ENCODE measurements at regions not wholly inside any gene's neighbourhood (a gene's known extent, or its start where the extent isn't known, plus 50 kb on each side); places are given as distances from the start of the nearest gene placed in this dataset.

DNA sequence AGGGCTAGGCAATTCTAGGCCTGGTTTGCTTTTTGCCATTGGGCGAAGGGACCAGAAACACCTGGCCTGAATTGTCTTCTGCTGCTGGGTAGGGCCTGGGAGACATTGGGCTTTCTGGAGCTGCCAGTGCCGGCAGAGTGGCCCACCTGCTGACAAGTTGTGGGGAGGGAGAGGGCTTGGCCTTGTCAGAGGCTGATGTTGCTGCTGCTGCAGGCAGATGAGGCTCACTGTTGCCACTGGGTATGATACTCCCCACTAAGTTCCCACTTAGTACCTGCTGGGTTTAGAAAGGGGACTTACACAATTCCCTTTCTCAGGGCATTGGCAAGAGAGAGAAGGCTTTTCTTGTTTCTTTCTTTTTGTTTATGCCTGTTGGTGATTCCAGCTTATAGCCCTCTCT is 289.6 kb upstream of the NPVF start:
- Histone ChIP-seq H3K4me1 (no peaks in the 10 kb centered on the region), H3K36me3 (no peaks in the 10 kb centered on the region), H3K4me3 (no peak overlapping the region), H3K27ac (no peak overlapping the region), H3K9me3 (no peaks in the 10 kb centered on the region), H3K27me3 (no peaks in the 10 kb centered on the region)
- DNase-seq = no peak
- no peak for ATAC-seq
- no peak for TF ChIP-seq POLR2A (IDR thresholded peaks at IDR 0.05)
- no peak for TF ChIP-seq CTCF (IDR thresholded peaks at IDR 0.05 in 4 of 5, conservative IDR thresholded peaks at IDR 0.05 in 1 of 5)
- in situ Hi-C loops (cut with MboI; ENCODE audit: low sequenced_read_pairs in 4 of 4) (no loop called here), intact Hi-C loops (cut with DNase I; ENCODE audit: low total_unique reads) (no loop called here)

- Histone ChIP-seq H3K36me3 (no peaks in the 10 kb centered on the region), H3K4me3 (no peak overlapping the region), H3K27me3 (no peaks in the 10 kb centered on the region), H3K9me3 (no peaks in the 10 kb centered on the region), H3K27ac (no peak overlapping the region), H3K4me1 (no peaks in the 10 kb centered on the region)
- DNase-seq (no peak), ATAC-seq (no peak)
- intact Hi-C loops (cut with DNase I; ENCODE audit: low total_unique reads) = no loop called here
- in situ Hi-C loops (cut with MboI; ENCODE audit: low sequenced_read_pairs in 4 of 4) = no loop called here
- TF ChIP-seq CTCF (IDR thresholded peaks at IDR 0.05 in 4 of 5, conservative IDR thresholded peaks at IDR 0.05 in 1 of 5) (no peak), POLR2A (IDR thresholded peaks at IDR 0.05) (no peak)
These were observed 291.7 kb upstream of the NPVF start for GRCh38 chr7:25520017-25520416.

DNA sequence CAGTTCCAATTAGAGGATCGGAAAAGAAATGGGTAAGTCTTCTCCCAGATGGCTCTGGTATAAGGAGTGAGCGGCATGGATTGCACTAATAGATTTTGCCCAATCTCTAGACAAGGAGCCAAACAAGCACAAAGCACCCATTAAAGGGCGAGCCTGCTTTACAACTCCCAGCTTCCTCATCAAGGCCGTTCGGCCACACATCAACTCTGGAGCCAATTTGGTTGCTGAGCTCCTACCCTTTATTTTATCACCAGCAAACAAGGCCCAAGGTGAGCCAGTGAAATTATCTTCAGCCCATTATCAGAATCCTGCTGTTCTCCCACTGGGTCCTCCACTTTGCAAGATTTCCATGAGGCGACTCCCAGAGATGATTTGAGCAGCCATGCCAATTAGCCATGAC is 292.2 kb upstream of the NPVF start:
- Histone ChIP-seq H3K4me3 (no peak overlapping the region), H3K27me3 (no peaks in the 10 kb centered on the region), H3K9me3 (no peaks in the 10 kb centered on the region), H3K36me3 (no peaks in the 10 kb centered on the region), H3K4me1 (no peaks in the 10 kb centered on the region), H3K27ac (no peak overlapping the region)
- TF ChIP-seq CTCF (IDR thresholded peaks at IDR 0.05 in 4 of 5, conservative IDR thresholded peaks at IDR 0.05 in 1 of 5) (no peak), POLR2A (IDR thresholded peaks at IDR 0.05) (no peak)
- DNase-seq (no peak), ATAC-seq (no peak)
- in situ Hi-C loops (cut with MboI; ENCODE audit: low sequenced_read_pairs in 4 of 4) (no loop called here), intact Hi-C loops (cut with DNase I; ENCODE audit: low total_unique reads) (no loop called here)

DNA sequence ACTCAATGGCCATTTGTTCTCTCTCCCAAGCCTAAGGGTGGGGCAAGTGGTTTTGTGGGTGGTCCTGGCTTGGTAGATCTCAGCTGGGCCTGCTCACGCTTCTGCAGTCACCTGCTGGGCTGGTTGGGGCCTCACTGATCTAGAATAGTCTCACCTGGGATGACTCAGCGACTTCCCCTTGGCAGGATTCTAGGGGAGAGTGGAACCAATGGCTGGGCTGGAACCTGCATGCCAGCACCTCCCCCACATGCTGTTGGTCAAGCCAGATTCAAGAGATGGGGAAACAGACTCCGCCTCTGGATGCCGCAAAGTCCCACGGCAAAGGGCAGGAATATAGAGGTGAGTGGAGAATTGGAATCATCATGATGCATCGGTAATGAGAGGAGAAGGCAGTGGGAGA is 292.9 kb upstream of the NPVF start:
- in situ Hi-C loops (cut with MboI; ENCODE audit: low sequenced_read_pairs in 4 of 4) = no loop called here
- Histone ChIP-seq H3K36me3 (no peaks in the 10 kb centered on the region), H3K9me3 (no peaks in the 10 kb centered on the region), H3K4me3 (no peak overlapping the region), H3K4me1 (no peaks in the 10 kb centered on the region), H3K27me3 (no peaks in the 10 kb centered on the region), H3K27ac (no peak overlapping the region)
- no peak for DNase-seq
- intact Hi-C loops (cut with DNase I; ENCODE audit: low total_unique reads) = no loop called here
- ATAC-seq = no peak
- TF ChIP-seq CTCF (IDR thresholded peaks at IDR 0.05 in 4 of 5, conservative IDR thresholded peaks at IDR 0.05 in 1 of 5) (no peak), POLR2A (IDR thresholded peaks at IDR 0.05) (no peak)

DNA sequence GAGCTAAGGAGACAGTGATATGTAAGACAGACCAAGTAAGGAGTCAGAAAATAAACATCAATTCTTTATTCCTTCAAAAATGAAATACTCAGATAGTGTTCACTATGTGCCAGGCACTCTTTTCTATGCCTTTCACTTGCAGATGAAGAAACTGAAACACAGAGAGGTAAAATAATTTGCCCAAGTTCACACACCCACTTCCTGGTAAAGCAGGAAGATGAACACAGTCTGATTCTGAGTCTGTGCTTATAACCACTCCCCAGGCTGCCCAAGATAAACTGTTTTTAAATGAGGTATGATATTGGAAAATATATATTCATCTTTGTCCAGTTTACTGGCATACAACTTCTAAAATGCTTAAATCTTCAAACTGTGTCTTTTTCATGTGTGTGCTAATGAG is 294.4 kb upstream of the NPVF start:
- Histone ChIP-seq H3K36me3 (no peaks in the 10 kb centered on the region), H3K27ac (no peak overlapping the region), H3K4me1 (no peaks in the 10 kb centered on the region), H3K27me3 (no peaks in the 10 kb centered on the region), H3K9me3 (no peaks in the 10 kb centered on the region), H3K4me3 (no peak overlapping the region)
- no peak for DNase-seq
- in situ Hi-C loops (cut with MboI; ENCODE audit: low sequenced_read_pairs in 4 of 4) = no loop called here
- no peak for ATAC-seq
- no peak for TF ChIP-seq CTCF (IDR thresholded peaks at IDR 0.05 in 4 of 5, conservative IDR thresholded peaks at IDR 0.05 in 1 of 5)
- TF ChIP-seq POLR2A (IDR thresholded peaks at IDR 0.05) = no peak
- intact Hi-C loops (cut with DNase I; ENCODE audit: low total_unique reads) = no loop called here

Data from gastrocnemius medialis (tissue), 4 donors.